HG03139 (cell line): ENCODE measurements at regions not wholly inside any gene's neighbourhood (a gene's known extent, or its start where the extent isn't known, plus 50 kb on each side); places are given as distances from the start of the nearest gene placed in this dataset.
"Not testable (repeated sequence)": the region's sequence is repeated elsewhere in the genome, so short reads cannot be mapped to it uniquely, and the experiment has no call there.

Experiments
- ATAC-seq: cut with Tn5 transposase; IDR thresholded peaks from one replicate; pipeline ENCODE4 v1.9.1; 2021; ENCODE audit not compliant: unreplicated experiment

GRCh38 chrX:3815896-3816664, 102.6 kb upstream of the PRKX start:
- no peak for ATAC-seq

- no peak for ATAC-seq
These were observed 98.2 kb upstream of the PRKX start for GRCh38 chrX:3811331-3812311.

GRCh38 chrX:3807906-3808305, 94.5 kb upstream of the PRKX start:
- no peak for ATAC-seq

GRCh38 chrX:3806630-3807029, 93.2 kb upstream of the PRKX start:
- ATAC-seq = no peak

- no peak for ATAC-seq
These were observed 90.3 kb upstream of the PRKX start for GRCh38 chrX:3803713-3804112.

- no peak for ATAC-seq
These were observed 89.9 kb upstream of the PRKX start for GRCh38 chrX:3803305-3803704.

GRCh38 chrX:3795411-3795810, 82.0 kb upstream of the PRKX start:
- not testable (repeated sequence) for ATAC-seq

- no peak for ATAC-seq
These were observed 78.0 kb upstream of the PRKX start for GRCh38 chrX:3791449-3791848.

- ATAC-seq = no peak
These were observed 75.2 kb upstream of the PRKX start for GRCh38 chrX:3788494-3789233.

- no peak for ATAC-seq
These were observed 74.4 kb upstream of the PRKX start for GRCh38 chrX:3787856-3788255.

GRCh38 chrX:3785822-3786221, 72.4 kb upstream of the PRKX start:
- ATAC-seq = not testable (repeated sequence)

GRCh38 chrX:3780564-3780963, 67.1 kb upstream of the PRKX start:
- no peak for ATAC-seq

- no peak for ATAC-seq
These were observed 66.1 kb upstream of the PRKX start for GRCh38 chrX:3779546-3779945.

GRCh38 chrX:3777416-3777815, 64.0 kb upstream of the PRKX start:
- no peak for ATAC-seq

GRCh38 chrX:3771766-3772165, 58.3 kb upstream of the PRKX start:
- ATAC-seq = no peak

- no peak for ATAC-seq
These were observed 55.4 kb upstream of the PRKX start for GRCh38 chrX:3768881-3769280.
